HUES6 (cell line): ENCODE measurements at regions not wholly inside any gene's neighbourhood (a gene's known extent, or its start where the extent isn't known, plus 50 kb on each side); places are given as distances from the start of the nearest gene placed in this dataset.

ENCODE experiments used
- H3K27ac ChIP-seq: 2 replicates; pipeline ENCODE4 v1.7.0; 2013; ENCODE audit warnings: low read depth, mild to moderate bottlenecking, low read length, inconsistent platforms
- H3K27me3 ChIP-seq: 2 replicates; pipeline ENCODE4 v1.6.1; 2013; ENCODE audit warnings: low read length; ENCODE audit not compliant: control insufficient read depth, insufficient read depth
- H3K36me3 ChIP-seq: 2 replicates; pipeline ENCODE4 v1.6.1; 2013; ENCODE audit warnings: low read length; ENCODE audit not compliant: control insufficient read depth, insufficient read depth
- H3K4me1 ChIP-seq: 2 replicates; pipeline ENCODE4 v1.6.1; 2013; ENCODE audit warnings: low read length; ENCODE audit not compliant: control insufficient read depth, insufficient read depth
- H3K4me3 ChIP-seq: 2 replicates; pipeline ENCODE4 v1.5.1; 2013; ENCODE audit warnings: low read depth, low read length
- H3K9ac ChIP-seq: one replicate; pipeline ENCODE4 v1.6.1; 2013; ENCODE audit warnings: mild to moderate bottlenecking, low read length
- H3K9me3 ChIP-seq: 2 replicates; pipeline ENCODE4 v1.6.1; 2013; ENCODE audit warnings: low read depth, low read length; ENCODE audit not compliant: control insufficient read depth, insufficient read depth

GRCh38 chr4:1539859-1540600, 133.8 kb upstream of the NKX1-1 start:
- Histone ChIP-seq H3K9ac (no peak overlapping the region), H3K4me3 (no peak overlapping the region), H3K27me3 (no peaks in the 10 kb centered on the region), H3K4me1 (no peaks in the 10 kb centered on the region), H3K36me3 (no peaks in the 10 kb centered on the region), H3K9me3 (no peaks in the 10 kb centered on the region), H3K27ac (no peak overlapping the region)

GRCh38 chr4:1538941-1539772, 132.9 kb upstream of the NKX1-1 start:
- H3K36me3 ChIP-seq = no peaks in the 10 kb centered on the region
- no peak overlapping the region for H3K27ac ChIP-seq
- H3K9ac ChIP-seq = no peak overlapping the region
- H3K9me3 ChIP-seq = no peaks in the 10 kb centered on the region
- no peaks in the 10 kb centered on the region for H3K4me1 ChIP-seq
- no peaks in the 10 kb centered on the region for H3K27me3 ChIP-seq
- H3K4me3 ChIP-seq = no peak overlapping the region

- no peaks in the 10 kb centered on the region for H3K4me1 ChIP-seq
- H3K27ac ChIP-seq = no peak overlapping the region
- H3K9ac ChIP-seq = no peak overlapping the region
- H3K9me3 ChIP-seq = no peaks in the 10 kb centered on the region
- no peak overlapping the region for H3K4me3 ChIP-seq
- no peaks in the 10 kb centered on the region for H3K36me3 ChIP-seq
- H3K27me3 ChIP-seq = no peaks in the 10 kb centered on the region
These were observed 131.8 kb upstream of the NKX1-1 start for GRCh38 chr4:1538096-1538410.

GRCh38 chr4:1537410-1538095, 131.3 kb upstream of the NKX1-1 start:
- no peak overlapping the region for H3K9ac ChIP-seq
- no peak overlapping the region for H3K27ac ChIP-seq
- H3K27me3 ChIP-seq = no peaks in the 10 kb centered on the region
- H3K9me3 ChIP-seq = no peaks in the 10 kb centered on the region
- no peaks in the 10 kb centered on the region for H3K4me1 ChIP-seq
- H3K36me3 ChIP-seq = no peaks in the 10 kb centered on the region
- no peak overlapping the region for H3K4me3 ChIP-seq

GRCh38 chr4:1536579-1537409, 130.6 kb upstream of the NKX1-1 start:
- H3K9ac ChIP-seq = no peak overlapping the region
- no peaks in the 10 kb centered on the region for H3K36me3 ChIP-seq
- H3K4me1 ChIP-seq = no peaks in the 10 kb centered on the region
- H3K27ac ChIP-seq = no peak overlapping the region
- H3K4me3 ChIP-seq = no peak overlapping the region
- H3K27me3 ChIP-seq = no peaks in the 10 kb centered on the region
- no peaks in the 10 kb centered on the region for H3K9me3 ChIP-seq

GRCh38 chr4:1535926-1536578, 129.8 kb upstream of the NKX1-1 start:
- H3K4me1 ChIP-seq = no peaks in the 10 kb centered on the region
- no peaks in the 10 kb centered on the region for H3K9me3 ChIP-seq
- no peaks in the 10 kb centered on the region for H3K36me3 ChIP-seq
- no peak overlapping the region for H3K27ac ChIP-seq
- H3K4me3 ChIP-seq = no peak overlapping the region
- no peaks in the 10 kb centered on the region for H3K27me3 ChIP-seq
- no peak overlapping the region for H3K9ac ChIP-seq

GRCh38 chr4:1534876-1535526, 128.8 kb upstream of the NKX1-1 start:
- Histone ChIP-seq H3K27me3 (peaks cover 3% of the 10 kb centered on the region; the same call in 1 of the 2 replicates), H3K9ac (no peak overlapping the region), H3K27ac (no peak overlapping the region), H3K36me3 (no peaks in the 10 kb centered on the region), H3K4me1 (no peaks in the 10 kb centered on the region), H3K4me3 (no peak overlapping the region), H3K9me3 (no peaks in the 10 kb centered on the region)

- H3K4me1 ChIP-seq = no peaks in the 10 kb centered on the region
- H3K36me3 ChIP-seq = no peaks in the 10 kb centered on the region
- H3K4me3 ChIP-seq = no peak overlapping the region
- H3K27me3 ChIP-seq = peaks cover 8% of the 10 kb centered on the region
- H3K27ac ChIP-seq = no peak overlapping the region
- no peaks in the 10 kb centered on the region for H3K9me3 ChIP-seq
- no peak overlapping the region for H3K9ac ChIP-seq
These were observed 128.0 kb upstream of the NKX1-1 start for GRCh38 chr4:1534095-1534872.

- Histone ChIP-seq H3K9ac (no peak overlapping the region), H3K9me3 (no peaks in the 10 kb centered on the region), H3K27ac (no peak overlapping the region), H3K4me3 (no peak overlapping the region), H3K36me3 (no peaks in the 10 kb centered on the region), H3K4me1 (no peaks in the 10 kb centered on the region), H3K27me3 (peaks cover 15% of the 10 kb centered on the region)
These were observed 127.3 kb upstream of the NKX1-1 start for GRCh38 chr4:1533501-1534064.
